ENCODE measurements at regions not wholly inside any gene's neighbourhood (a gene's known extent, or its start where the extent isn't known, plus 50 kb on each side); places are given as distances from the start of the nearest gene placed in this dataset.
"Not testable (repeated sequence)": the region's sequence is repeated elsewhere in the genome, so short reads cannot be mapped to it uniquely, and the experiment has no call there.

- H3K4me1 ChIP-seq (ENCODE audit: control insufficient read depth, insufficient read depth, low read length) = no peaks in the 10 kb centered on the region
- no peak for DNase-seq
- H3K27ac ChIP-seq (ENCODE audit: low read length) = no peak overlapping the region
- no peaks in the 10 kb centered on the region for H3K36me3 ChIP-seq (ENCODE audit: control insufficient read depth, insufficient read depth, low read length)
- H3K27me3 ChIP-seq (ENCODE audit: control insufficient read depth, insufficient read depth, low read length) = no peaks in the 10 kb centered on the region
- H3K4me3 ChIP-seq (ENCODE audit: low read length) = no peak overlapping the region
- no peaks in the 10 kb centered on the region for H3K9me3 ChIP-seq (ENCODE audit: control insufficient read depth, low read depth, low read length)
- WGBS (ENCODE audit: insufficient coverage, low lambda C conversion rate) = 100% methylated on average over 1 of the region's 1 CpG
Observed at GRCh38 chr6:10082385-10082784, 332.5 kb downstream of the TFAP2A start.

- Histone ChIP-seq H3K36me3 (ENCODE audit: control insufficient read depth, insufficient read depth, low read length) (no peaks in the 10 kb centered on the region), H3K9me3 (ENCODE audit: control insufficient read depth, low read depth, low read length) (no peaks in the 10 kb centered on the region), H3K4me1 (ENCODE audit: control insufficient read depth, insufficient read depth, low read length) (no peaks in the 10 kb centered on the region), H3K4me3 (ENCODE audit: low read length) (no peak overlapping the region), H3K27ac (ENCODE audit: low read length) (no peak overlapping the region), H3K27me3 (ENCODE audit: control insufficient read depth, insufficient read depth, low read length) (no peaks in the 10 kb centered on the region)
- 100% methylated on average over 1 of the region's 1 CpG for WGBS (ENCODE audit: insufficient coverage, low lambda C conversion rate)
- no peak for DNase-seq
Observed at GRCh38 chr6:10081957-10082356, 332.9 kb downstream of the TFAP2A start.

GRCh38 chr6:10081075-10081474, 333.8 kb downstream of the TFAP2A start:
- DNase-seq = no peak
- H3K9me3 ChIP-seq (ENCODE audit: control insufficient read depth, low read depth, low read length) = no peaks in the 10 kb centered on the region
- H3K4me1 ChIP-seq (ENCODE audit: control insufficient read depth, insufficient read depth, low read length) = no peaks in the 10 kb centered on the region
- no peaks in the 10 kb centered on the region for H3K36me3 ChIP-seq (ENCODE audit: control insufficient read depth, insufficient read depth, low read length)
- no peak overlapping the region for H3K27ac ChIP-seq (ENCODE audit: low read length)
- H3K27me3 ChIP-seq (ENCODE audit: control insufficient read depth, insufficient read depth, low read length) = no peaks in the 10 kb centered on the region
- H3K4me3 ChIP-seq (ENCODE audit: low read length) = no peak overlapping the region
- WGBS (ENCODE audit: insufficient coverage, low lambda C conversion rate) = 100% methylated on average over 2 of the region's 6 CpGs

DNA sequence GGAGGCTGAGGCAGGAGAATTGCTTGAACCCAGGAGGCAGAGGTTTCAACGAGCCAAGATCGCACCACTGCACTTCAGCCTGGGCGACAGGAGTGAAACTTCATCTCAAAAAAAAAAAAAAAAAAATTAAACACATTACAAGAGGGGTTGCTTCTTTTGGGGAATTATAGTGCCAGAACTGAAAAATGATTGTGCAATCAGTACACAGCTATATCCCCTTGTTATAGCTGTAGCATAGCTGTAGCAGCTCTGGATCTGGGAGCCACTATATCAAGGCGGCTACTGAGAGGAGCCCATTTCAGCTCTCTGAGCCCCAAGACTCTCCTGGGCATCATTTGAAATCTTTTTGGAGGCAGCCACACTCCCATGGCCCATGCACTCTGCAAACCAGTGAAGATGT, 334.3 kb downstream of the TFAP2A start:
- Histone ChIP-seq H3K4me3 (ENCODE audit: low read length) (no peak overlapping the region), H3K27ac (ENCODE audit: low read length) (no peak overlapping the region), H3K9me3 (ENCODE audit: control insufficient read depth, low read depth, low read length) (no peaks in the 10 kb centered on the region), H3K36me3 (ENCODE audit: control insufficient read depth, insufficient read depth, low read length) (no peaks in the 10 kb centered on the region), H3K4me1 (ENCODE audit: control insufficient read depth, insufficient read depth, low read length) (no peaks in the 10 kb centered on the region), H3K27me3 (ENCODE audit: control insufficient read depth, insufficient read depth, low read length) (no peaks in the 10 kb centered on the region)
- WGBS (ENCODE audit: insufficient coverage, low lambda C conversion rate) = no CpG with 5 or more reads among the region's 4 CpGs
- DNase-seq = no peak

DNA sequence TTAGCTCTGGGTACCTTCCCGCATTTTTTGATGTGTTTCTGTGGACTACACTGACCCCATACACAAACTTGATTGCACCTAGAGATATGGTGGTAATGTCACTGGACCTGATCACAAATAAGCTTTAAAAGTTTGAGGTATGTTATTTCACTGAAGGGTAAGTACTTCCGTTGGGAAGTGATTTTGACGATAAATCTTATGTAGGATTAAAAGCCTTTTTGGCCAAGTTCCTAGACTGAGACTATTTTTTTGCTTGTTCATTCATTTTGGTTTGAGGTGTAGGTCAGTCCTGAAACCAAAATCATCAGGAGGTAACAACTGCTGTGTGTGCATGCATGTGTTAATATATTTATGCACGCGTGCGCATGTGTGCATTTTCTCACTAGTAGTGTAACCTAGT, 336.3 kb downstream of the TFAP2A start:
- Histone ChIP-seq H3K4me1 (ENCODE audit: control insufficient read depth, insufficient read depth, low read length) (no peaks in the 10 kb centered on the region), H3K27me3 (ENCODE audit: control insufficient read depth, insufficient read depth, low read length) (no peaks in the 10 kb centered on the region), H3K27ac (ENCODE audit: low read length) (no peak overlapping the region), H3K36me3 (ENCODE audit: control insufficient read depth, insufficient read depth, low read length) (no peaks in the 10 kb centered on the region), H3K9me3 (ENCODE audit: control insufficient read depth, low read depth, low read length) (peaks cover 3% of the 10 kb centered on the region), H3K4me3 (ENCODE audit: low read length) (no peak overlapping the region)
- no peak for DNase-seq
- no CpG with 5 or more reads among the region's 6 CpGs for WGBS (ENCODE audit: insufficient coverage, low lambda C conversion rate)

DNA sequence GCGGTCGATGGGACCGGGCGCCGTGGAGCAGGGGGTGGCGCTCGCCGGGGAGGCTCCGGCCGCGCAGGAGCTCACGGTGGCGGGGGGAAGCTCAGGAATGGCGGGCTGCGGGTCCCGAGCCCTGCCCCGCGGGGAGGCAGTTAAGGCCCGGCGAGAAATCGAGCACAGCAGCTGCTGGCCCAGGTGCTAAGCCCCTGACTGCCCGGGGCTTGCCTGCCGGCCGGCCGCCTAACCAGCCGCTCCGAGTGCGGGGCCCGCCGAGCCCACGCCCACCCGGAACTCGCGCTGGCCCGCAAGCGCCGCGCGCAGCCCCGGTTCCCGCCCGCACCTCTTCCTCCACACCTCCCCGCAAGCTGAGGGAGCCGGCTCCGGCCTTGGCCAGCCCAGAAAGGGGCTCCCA, 340.1 kb downstream of the TFAP2A start:
- H3K9me3 ChIP-seq (ENCODE audit: control insufficient read depth, low read depth, low read length); H3K27ac ChIP-seq (ENCODE audit: low read length); H3K4me3 ChIP-seq (ENCODE audit: low read length); H3K4me1 ChIP-seq (ENCODE audit: control insufficient read depth, insufficient read depth, low read length); H3K36me3 ChIP-seq (ENCODE audit: control insufficient read depth, insufficient read depth, low read length); H3K27me3 ChIP-seq (ENCODE audit: control insufficient read depth, insufficient read depth, low read length); DNase-seq: not testable (repeated sequence)
- WGBS (ENCODE audit: insufficient coverage, low lambda C conversion rate) = no CpG with 5 or more reads among the region's 45 CpGs

GRCh38 chr6:10073341-10073740, 341.5 kb downstream of the TFAP2A start:
- DNase-seq = no peak
- no peaks in the 10 kb centered on the region for H3K36me3 ChIP-seq (ENCODE audit: control insufficient read depth, insufficient read depth, low read length)
- no peak overlapping the region for H3K27ac ChIP-seq (ENCODE audit: low read length)
- H3K27me3 ChIP-seq (ENCODE audit: control insufficient read depth, insufficient read depth, low read length) = no peaks in the 10 kb centered on the region
- H3K4me3 ChIP-seq (ENCODE audit: low read length) = no peak overlapping the region
- H3K4me1 ChIP-seq (ENCODE audit: control insufficient read depth, insufficient read depth, low read length) = no peaks in the 10 kb centered on the region
- no CpG with 5 or more reads among the region's 9 CpGs for WGBS (ENCODE audit: insufficient coverage, low lambda C conversion rate)
- H3K9me3 ChIP-seq (ENCODE audit: control insufficient read depth, low read depth, low read length) = peaks cover 3% of the 10 kb centered on the region

- Histone ChIP-seq H3K9me3 (ENCODE audit: control insufficient read depth, low read depth, low read length) (peaks cover 3% of the 10 kb centered on the region), H3K27me3 (ENCODE audit: control insufficient read depth, insufficient read depth, low read length) (no peaks in the 10 kb centered on the region), H3K36me3 (ENCODE audit: control insufficient read depth, insufficient read depth, low read length) (no peaks in the 10 kb centered on the region), H3K4me1 (ENCODE audit: control insufficient read depth, insufficient read depth, low read length) (no peaks in the 10 kb centered on the region), H3K4me3 (ENCODE audit: low read length) (no peak overlapping the region), H3K27ac (ENCODE audit: low read length) (no peak overlapping the region)
- DNase-seq = no peak
- 60% methylated on average over 3 of the region's 5 CpGs for WGBS (ENCODE audit: insufficient coverage, low lambda C conversion rate)
Observed at GRCh38 chr6:10071631-10072220, 343.1 kb downstream of the TFAP2A start.

GRCh38 chr6:10060004-10060403, 354.9 kb downstream of the TFAP2A start:
- H3K9me3 ChIP-seq (ENCODE audit: control insufficient read depth, low read depth, low read length) = no peaks in the 10 kb centered on the region
- no peak overlapping the region for H3K27ac ChIP-seq (ENCODE audit: low read length)
- H3K27me3 ChIP-seq (ENCODE audit: control insufficient read depth, insufficient read depth, low read length) = no peaks in the 10 kb centered on the region
- no CpG with 5 or more reads among the region's 2 CpGs for WGBS (ENCODE audit: insufficient coverage, low lambda C conversion rate)
- H3K4me1 ChIP-seq (ENCODE audit: control insufficient read depth, insufficient read depth, low read length) = no peaks in the 10 kb centered on the region
- no peaks in the 10 kb centered on the region for H3K36me3 ChIP-seq (ENCODE audit: control insufficient read depth, insufficient read depth, low read length)
- DNase-seq = no peak
- H3K4me3 ChIP-seq (ENCODE audit: low read length) = no peak overlapping the region

GRCh38 chr6:10054672-10055071, 360.2 kb downstream of the TFAP2A start:
- Histone ChIP-seq H3K4me3 (ENCODE audit: low read length) (no peak overlapping the region), H3K36me3 (ENCODE audit: control insufficient read depth, insufficient read depth, low read length) (no peaks in the 10 kb centered on the region), H3K27me3 (ENCODE audit: control insufficient read depth, insufficient read depth, low read length) (no peaks in the 10 kb centered on the region)

DNA sequence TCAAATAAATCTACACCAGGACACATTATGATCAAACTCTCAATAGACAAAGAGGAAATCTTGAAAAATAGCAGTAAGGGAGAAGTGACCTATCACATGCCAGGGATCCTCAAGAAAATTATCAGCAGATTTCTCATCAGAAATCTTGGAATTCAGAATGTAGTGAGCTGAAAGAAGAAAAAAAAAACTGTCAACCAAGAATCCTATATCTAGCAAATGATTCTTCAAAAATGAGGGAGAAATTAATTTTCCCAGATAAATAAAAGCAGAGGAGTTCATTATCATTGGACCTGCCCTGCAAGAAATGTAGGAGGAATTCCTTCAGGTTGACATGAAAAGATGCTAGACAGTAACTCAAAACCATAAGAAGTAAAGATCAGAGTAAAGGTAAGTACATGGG, 363.6 kb downstream of the TFAP2A start:
- H3K27me3 ChIP-seq (ENCODE audit: control insufficient read depth, insufficient read depth, low read length) = no peaks in the 10 kb centered on the region
- H3K4me3 ChIP-seq (ENCODE audit: low read length) = no peak overlapping the region
- H3K36me3 ChIP-seq (ENCODE audit: control insufficient read depth, insufficient read depth, low read length) = no peaks in the 10 kb centered on the region
- no peaks in the 10 kb centered on the region for H3K9me3 ChIP-seq (ENCODE audit: control insufficient read depth, low read depth, low read length)
- no peak overlapping the region for H3K27ac ChIP-seq (ENCODE audit: low read length)
- no peaks in the 10 kb centered on the region for H3K4me1 ChIP-seq (ENCODE audit: control insufficient read depth, insufficient read depth, low read length)
- DNase-seq = no peak

More at GRCh38 chr6:10054672-10055071, 360.2 kb downstream of the TFAP2A start:
- Histone ChIP-seq H3K9me3 (ENCODE audit: control insufficient read depth, low read depth, low read length) (no peaks in the 10 kb centered on the region), H3K27ac (ENCODE audit: low read length) (no peak overlapping the region), H3K4me1 (ENCODE audit: control insufficient read depth, insufficient read depth, low read length) (no peaks in the 10 kb centered on the region)
- no peak for DNase-seq
